ENCODE measurements at regions not wholly inside any gene's neighbourhood (a gene's known extent, or its start where the extent isn't known, plus 50 kb on each side); places are given as distances from the start of the nearest gene placed in this dataset.

- no peak for DNase-seq (ENCODE audit: low spot score)
Observed at GRCh38 chr18:40031435-40031834, 1923.6 kb upstream of the PIK3C3 start.

GRCh38 chr18:40019797-40020392 lies 1935.1 kb upstream of the PIK3C3 start:
- DNase-seq (ENCODE audit: low spot score), result no peak

- DNase-seq (ENCODE audit: low spot score), result no peak
Observed at GRCh38 chr18:40018266-40018665, 1936.8 kb upstream of the PIK3C3 start.

- DNase-seq (ENCODE audit: low spot score), result no peak
Observed at GRCh38 chr18:40017021-40017420, 1938.0 kb upstream of the PIK3C3 start.

- no peak for DNase-seq (ENCODE audit: low spot score)
Observed at GRCh38 chr18:40016405-40016804, 1938.6 kb upstream of the PIK3C3 start.

- DNase-seq (ENCODE audit: low spot score), result no peak
Observed at GRCh38 chr18:40013001-40013609, 1941.9 kb upstream of the PIK3C3 start.

- no peak for DNase-seq (ENCODE audit: low spot score)
Observed at GRCh38 chr18:40011201-40011600, 1943.8 kb upstream of the PIK3C3 start.

- no peak for DNase-seq (ENCODE audit: low spot score)
Observed at GRCh38 chr18:40006634-40007033, 1948.4 kb upstream of the PIK3C3 start.

- no peak for DNase-seq (ENCODE audit: low spot score)
Observed at GRCh38 chr18:40004246-40004645, 1950.8 kb upstream of the PIK3C3 start.

- no peak for DNase-seq (ENCODE audit: low spot score)
Observed at GRCh38 chr18:39998317-39998716, 1956.7 kb upstream of the PIK3C3 start.

GRCh38 chr18:39994498-39994897 lies 1960.5 kb upstream of the PIK3C3 start:
- DNase-seq (ENCODE audit: low spot score), result no peak

GRCh38 chr18:39991696-39992265 lies 1963.3 kb upstream of the PIK3C3 start:
- no peak for DNase-seq (ENCODE audit: low spot score)

GRCh38 chr18:39990540-39990939 lies 1964.5 kb upstream of the PIK3C3 start:
- DNase-seq (ENCODE audit: low spot score), result no peak

GRCh38 chr18:39976771-39977170 lies 1978.3 kb upstream of the PIK3C3 start:
- no peak for DNase-seq (ENCODE audit: low spot score)

- DNase-seq (ENCODE audit: low spot score), result no peak
Observed at GRCh38 chr18:39972521-39972920, 1982.5 kb upstream of the PIK3C3 start.

- no peak for DNase-seq (ENCODE audit: low spot score)
Observed at GRCh38 chr18:39969803-39970494, 1985.1 kb upstream of the PIK3C3 start.

GRCh38 chr18:39966275-39966674 lies 1988.8 kb upstream of the PIK3C3 start:
- DNase-seq (ENCODE audit: low spot score), result no peak

- no peak for DNase-seq (ENCODE audit: low spot score)
Observed at GRCh38 chr18:39962546-39962945, 1992.5 kb upstream of the PIK3C3 start.

GRCh38 chr18:39960550-39960949 lies 1994.5 kb upstream of the PIK3C3 start:
- DNase-seq (ENCODE audit: low spot score), result no peak

- DNase-seq (ENCODE audit: low spot score), result no peak
Observed at GRCh38 chr18:39959839-39960238, 1995.2 kb upstream of the PIK3C3 start.

GRCh38 chr18:39958876-39959275 lies 1996.2 kb upstream of the PIK3C3 start:
- DNase-seq (ENCODE audit: low spot score), result no peak

- no peak for DNase-seq (ENCODE audit: low spot score)
Observed at GRCh38 chr18:39952816-39953215, 2002.2 kb upstream of the PIK3C3 start.
